CD4-positive, alpha-beta T cell treated with Interleukin-10 for 1 hour (primary cell): ENCODE measurements at regions not wholly inside any gene's neighbourhood (a gene's known extent, or its start where the extent isn't known, plus 50 kb on each side); places are given as distances from the start of the nearest gene placed in this dataset.

Experiments used
- DNase-seq: peaks from one replicate; pipeline ENCODE4 v3.0.0-alpha.2; 2020

DNA sequence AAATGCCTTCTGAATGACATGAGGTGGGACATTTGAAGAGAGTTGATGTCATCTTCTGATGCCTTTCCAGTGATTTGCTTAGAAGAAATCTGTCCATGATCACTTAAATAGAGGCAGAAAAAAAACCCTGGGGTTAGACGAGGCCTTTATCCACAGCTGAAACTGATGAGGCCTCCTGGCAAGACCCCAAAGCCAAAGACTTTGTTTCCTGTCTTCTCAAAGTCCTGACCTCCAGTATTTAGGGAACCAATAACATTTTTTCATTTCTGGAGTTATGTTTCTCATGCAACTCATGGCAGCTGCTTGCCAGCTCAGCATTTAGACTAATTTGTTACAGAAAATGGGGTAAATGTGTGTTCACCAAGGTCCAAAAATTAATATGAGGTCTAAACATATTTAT is 248.0 kb upstream of the PRDM1 start:
- no peak for DNase-seq

DNA sequence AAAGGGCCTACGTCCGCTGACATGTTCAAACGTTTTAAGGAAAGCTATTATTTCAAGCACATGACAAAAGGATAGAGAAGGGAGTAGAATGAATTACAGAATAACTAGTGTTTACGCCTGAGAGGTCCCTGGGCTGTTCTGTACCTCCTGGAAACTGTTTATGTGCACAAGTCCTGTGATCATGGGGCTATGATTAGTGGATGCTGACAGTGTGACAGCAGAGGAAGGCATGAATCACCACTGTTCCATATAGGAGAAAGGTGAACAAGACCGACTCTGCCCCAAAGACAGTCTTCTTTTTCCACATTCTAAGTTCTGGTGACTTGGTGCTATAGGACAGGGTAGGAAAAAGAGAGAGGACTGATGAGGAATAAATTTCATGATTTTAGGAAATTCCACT is 249.2 kb upstream of the PRDM1 start:
- no peak for DNase-seq

DNA sequence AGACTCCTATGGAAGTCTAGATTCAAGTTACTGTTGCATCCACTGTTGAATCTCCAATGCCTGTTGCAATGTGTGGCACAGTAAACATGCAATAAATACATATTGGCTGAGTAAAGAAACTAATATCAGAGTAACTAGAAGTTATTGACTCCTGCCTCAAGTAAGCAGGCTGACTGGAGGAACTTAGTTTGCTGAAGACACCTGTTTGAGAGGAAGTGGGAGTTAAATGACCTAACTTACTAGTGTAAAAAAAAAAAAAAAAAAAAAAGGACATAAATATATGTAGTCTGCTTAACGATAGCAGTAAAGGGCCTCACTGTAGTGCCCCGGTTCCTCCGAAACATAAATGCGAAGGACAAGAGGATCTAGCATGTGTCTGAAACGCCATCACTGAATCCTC is 249.8 kb upstream of the PRDM1 start:
- DNase-seq: no peak

DNA sequence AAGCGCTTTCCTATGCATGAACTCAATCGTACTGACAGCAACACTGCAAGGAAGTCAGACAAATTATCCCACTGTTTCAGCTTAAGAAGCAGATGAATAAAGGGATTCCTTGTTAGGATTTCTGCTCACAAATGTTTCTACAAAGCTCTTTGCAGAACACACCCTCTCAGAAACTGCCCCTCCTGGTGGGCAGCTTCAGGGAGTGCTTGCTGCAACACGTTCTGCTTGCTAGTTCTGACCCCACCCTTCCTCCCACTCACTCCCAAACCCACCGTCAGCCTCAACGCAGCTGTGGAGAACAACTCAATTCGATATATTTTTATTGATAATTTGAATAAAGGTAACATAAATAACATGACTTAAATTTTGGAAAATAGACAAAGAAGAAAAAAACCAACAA is 250.8 kb upstream of the PRDM1 start:
- DNase-seq: peak; percentile 6

DNA sequence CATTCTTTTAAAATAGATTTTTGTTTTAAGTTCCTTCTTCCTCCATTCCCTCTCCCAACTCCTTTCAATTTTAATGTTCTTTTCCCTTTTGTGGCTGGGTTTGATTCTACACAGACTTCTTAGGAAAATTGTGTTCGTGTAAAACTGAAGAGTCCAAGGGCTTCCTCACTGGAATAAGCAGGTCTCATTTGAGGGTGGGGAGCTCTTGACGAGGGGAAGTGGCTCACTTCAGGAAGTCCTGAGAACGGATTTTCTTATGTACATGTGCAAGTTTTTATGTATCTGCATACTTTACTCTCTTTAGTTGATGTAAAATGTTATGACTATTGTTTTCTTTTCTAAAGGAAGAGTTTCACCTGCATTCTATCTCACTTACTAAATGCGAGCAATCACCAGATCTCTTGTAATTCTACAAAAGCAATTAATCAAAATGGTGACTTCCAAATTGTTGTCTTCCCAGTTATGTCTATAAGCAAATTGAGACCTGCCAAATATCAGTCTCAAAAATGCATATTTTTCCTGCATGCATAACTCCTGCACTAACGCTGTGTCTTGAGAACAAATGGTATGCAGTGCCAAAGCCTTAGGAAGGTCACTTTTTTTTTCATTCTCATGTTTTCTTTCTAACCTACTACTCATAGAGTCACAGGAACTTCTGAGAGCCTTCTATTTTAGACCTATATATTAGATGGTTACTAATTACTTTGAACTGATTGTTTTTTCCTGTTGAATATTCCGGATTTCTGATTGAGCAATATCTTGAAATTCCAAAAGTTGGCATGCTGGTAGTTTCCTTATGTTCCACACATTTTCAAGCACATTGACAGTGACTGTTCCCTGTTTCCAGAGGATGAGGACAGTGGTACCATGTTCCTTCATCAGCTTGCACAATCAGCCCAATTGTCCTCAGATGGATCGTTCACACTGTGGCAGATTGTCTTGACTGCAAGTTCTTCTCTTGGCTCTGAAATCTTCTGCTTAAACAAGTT is 251.9 kb upstream of the PRDM1 start:
- no peak for DNase-seq

DNA sequence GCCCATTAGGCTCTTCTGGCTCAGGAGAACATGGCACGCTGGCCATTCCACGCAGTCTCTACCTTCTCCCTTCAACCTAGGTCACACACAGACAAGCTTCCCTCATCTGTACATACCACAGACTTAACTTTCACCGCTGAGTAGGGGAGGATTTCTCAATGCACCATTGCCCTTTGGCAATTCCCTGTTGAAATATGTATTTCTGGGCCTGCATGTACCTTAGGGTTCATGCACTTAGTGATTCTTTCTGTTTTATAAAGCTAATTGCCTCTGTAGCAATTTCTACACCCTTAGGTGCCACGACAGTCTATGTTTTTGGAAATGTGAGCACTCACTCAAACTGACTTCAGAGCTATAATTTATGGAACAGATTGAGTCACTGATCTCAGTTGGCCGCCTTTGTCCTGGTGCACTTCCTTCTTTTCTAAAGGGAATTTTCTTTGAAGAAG is 253.8 kb upstream of the PRDM1 start:
- DNase-seq: no peak

DNA sequence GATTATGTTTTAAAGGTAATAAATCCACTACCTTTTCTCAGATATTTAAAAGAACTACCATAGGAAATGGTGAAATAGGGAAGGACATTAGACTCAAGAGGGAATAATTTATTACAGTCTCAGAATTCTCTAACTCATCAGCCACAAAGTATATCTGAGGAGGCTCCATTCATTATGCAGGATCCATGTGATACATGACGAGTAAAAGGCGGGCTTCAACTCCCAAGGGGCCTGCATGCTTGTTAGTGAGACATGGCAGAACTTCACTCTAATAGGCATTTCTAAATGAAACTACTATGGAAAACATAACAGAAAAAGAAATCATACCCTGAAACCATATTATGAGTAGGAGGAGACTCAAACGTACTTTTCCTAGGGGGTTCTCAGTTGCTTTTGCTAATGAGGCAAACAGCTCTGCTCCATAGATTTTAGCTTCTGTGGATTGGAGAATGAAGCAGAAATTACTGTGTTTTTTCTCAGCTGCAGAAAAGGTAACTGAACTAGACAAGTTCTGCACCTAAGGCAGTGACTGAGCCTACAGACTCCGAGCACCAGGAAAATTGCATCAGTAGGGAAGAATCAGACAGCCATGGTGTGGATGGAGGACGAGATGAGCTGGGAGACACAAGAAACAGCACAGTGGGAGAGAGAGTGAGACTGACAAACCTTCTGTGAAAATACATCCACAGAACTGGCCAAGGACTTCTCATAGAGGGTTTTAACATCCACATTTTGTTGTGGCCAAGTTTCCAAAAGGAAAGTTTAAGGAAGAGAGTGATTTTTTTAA is 254.6 kb upstream of the PRDM1 start:
- DNase-seq: no peak

DNA sequence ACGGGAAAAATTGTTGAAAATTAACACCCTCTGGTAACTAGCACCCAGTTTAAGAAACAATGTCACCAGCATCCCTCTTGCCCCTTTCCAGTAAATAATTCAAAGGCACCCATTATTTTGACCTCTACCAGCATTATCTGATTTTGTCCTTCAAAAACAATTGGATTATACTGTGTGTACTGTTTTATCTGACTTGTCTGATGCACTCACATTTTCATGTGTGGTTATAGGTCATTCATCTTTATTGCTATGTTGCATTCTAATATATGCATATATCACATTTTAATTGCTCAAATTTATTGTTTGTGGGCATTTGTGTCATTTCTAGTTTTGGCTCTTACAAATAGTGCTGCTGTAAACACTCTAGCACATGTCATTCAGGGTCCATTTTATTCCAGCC is 260.9 kb upstream of the PRDM1 start:
- no peak for DNase-seq

DNA sequence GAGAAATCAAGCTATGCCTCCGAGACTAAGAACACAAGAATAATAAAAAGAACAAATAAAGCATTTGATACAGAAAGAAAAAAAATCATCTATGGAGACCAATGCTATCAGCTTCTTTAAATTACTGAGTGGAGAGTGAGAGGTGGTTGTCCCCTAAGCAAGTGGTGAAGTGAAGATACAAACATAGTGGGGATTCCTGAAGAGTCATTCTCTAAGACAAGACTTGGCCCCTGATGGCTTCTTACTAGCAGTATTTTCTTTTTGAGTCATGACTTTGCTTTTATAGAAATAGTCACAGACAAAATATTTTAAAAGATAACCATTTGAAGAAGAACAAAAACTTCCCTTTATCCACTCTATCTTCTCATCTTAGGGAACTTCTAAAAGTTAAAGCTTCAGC is 261.4 kb upstream of the PRDM1 start:
- no peak for DNase-seq

DNA sequence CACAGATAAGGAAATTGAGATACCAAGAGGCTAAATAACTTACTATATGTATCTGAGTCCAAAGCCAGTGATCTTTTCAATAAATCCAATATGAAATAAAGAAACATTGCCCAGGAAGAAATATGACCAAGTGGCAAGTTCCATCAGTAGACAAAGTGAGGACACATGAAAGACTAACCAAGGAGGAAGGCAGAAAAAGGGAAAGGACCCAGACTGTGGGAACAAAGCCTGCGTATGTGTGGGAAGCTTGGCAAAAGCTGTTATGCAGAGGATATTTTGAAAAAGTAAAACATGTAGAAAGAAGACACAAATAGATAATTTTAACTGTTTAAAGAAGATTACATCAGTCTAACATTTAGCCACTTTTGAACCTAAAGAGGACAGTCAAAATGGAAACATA is 264.4 kb upstream of the PRDM1 start:
- no peak for DNase-seq

DNA sequence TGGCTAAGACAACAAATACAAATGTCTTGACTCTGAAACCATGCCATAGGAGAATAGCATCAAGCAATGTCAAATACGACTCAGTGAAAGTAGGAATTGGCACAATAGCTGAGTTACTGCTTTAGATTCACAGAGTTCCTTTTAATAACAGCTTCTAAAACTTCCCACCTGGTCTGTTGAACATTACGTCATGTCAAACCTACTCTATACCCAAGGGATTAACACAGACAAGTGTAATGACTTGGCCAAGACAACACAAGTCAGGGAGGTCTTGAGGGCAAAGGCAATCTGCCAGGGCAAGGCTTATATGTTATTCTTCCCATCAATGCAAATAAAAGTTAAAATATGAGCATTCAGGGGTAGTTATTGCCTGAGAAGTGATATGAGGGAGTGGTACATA is 265.1 kb upstream of the PRDM1 start:
- no peak for DNase-seq

DNA sequence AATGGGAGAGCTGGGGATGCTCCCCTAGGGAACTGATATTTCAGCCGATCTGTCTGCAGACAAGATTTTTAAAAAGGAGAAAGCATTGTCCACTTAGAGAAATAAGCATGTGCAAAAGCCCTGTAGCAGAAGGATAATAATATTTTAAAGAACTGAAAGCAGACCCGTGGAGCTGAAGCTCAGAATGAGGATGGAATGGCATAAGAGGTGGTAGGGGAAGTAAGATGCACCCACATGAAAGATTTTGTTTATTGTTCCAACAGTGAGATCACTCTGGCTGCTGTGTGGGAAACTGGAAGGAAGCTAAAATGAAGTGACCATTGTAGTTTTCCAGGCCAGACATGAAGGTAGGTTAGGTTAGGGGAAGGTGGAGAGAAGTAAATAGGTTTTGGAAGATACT is 266.4 kb upstream of the PRDM1 start:
- no peak for DNase-seq

DNA sequence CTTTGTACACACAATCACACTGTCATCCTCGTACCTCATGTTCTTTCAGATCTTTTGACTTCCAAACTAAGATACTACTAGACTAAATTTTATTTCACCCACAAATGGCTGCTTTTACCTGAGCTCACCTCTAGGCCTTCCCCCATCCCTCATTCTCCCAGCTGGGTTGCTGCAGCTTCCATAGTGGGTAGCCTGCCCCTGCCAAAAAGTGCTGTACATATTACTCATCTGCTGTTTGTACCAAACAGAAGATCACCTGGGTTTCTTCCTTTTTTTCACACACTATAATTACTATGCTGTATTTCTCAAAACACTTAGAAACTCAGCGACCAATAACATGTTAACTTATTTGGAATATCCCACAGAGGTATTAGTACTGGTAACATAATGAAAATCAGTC is 267.6 kb upstream of the PRDM1 start:
- no peak for DNase-seq

DNA sequence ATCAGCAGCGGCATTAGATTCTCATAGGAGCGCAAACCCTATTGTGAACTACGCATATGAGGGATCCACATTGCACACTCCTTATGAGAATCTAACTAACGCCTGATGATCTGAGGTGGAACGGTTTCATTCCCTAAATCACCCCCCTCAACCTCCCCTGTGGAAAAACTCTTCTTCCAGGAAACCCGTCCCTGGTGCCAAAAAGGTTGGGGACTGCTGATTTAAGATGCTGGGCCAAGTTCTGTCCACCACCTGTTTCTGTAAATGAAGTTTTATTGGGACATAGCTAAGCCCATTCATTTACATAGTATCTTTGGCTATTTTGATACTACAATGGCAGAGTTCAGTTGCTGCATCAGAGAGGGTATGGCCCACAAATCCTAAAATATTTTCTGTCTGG is 268.2 kb upstream of the PRDM1 start:
- no peak for DNase-seq

DNA sequence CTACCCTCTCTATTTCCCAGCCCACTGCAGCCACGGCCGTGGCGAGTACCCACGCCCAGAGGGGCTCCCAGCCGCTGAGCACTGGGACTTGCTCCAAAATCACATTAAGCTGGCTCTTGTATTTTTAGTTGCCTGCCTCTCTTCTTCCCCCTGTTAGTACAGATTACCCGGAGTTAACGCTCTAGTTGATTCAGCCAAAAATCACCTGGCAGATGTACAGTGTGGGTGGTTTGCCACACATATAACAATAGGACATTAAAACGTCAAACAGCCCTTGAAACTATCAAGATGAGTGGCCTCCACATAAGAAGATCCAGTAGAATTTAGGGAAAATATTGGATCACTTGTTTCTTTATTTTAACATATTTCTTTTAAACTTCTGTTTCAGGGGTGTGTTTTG is 268.8 kb upstream of the PRDM1 start:
- DNase-seq: no peak

DNA sequence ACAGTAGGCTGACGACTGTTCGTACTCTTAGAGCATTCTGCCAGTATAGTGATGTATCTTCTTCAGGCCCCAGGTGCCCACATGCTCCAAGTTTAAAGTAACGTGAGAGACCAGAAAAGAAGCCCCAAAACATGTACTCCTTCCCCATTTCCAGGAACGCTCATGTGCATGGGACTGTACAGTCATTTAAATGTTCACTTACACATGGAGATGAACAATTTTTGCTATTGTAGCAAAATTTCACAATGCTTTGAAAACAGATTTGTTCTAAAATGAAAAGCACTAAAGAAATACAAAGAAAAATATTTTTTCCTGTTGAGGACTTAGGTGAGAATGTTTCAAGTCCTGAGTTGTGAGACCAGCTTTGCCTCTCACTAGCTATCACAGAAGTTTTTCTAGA is 269.3 kb upstream of the PRDM1 start:
- DNase-seq: no peak

DNA sequence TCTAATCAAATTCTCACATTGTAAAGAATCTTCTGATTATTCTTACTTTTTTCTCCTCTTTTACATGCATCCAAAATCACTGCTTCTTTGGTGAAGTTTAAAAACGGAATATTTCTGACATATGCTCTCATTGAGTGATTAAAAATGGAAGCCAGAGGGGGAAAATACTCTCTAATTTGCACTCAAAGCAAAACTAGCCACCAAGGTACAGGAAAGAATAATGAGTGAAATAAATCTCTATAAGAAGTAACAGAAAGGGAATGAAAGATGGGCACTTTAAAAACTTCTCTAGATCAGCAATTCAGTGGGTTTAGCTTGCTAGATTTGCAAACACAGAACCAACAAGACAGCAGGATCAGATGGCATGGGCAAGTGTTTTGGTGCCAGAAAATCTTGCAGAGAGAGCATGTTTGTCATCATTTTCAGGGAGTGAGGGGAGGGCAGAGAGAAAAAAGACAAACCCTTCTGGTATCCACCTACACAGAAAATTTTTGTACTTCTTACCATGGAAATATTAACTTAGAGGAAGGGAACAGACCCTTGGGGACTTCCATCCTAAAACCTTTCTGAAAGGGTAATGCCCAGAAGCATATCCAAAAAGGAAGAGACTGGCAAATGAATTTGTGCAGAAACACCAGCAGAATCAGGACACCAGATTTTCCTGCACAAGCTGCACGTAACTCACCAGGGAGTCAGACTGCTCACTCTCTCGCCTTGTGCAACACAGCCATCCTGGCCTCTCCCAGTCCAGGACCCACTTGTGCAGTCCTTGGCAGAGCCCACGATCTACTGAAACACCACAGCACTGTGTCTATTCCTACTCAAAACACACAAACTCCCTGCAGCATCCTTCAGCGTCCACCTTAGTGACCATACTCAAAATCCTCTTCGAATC is 270.2 kb upstream of the PRDM1 start:
- no peak for DNase-seq

DNA sequence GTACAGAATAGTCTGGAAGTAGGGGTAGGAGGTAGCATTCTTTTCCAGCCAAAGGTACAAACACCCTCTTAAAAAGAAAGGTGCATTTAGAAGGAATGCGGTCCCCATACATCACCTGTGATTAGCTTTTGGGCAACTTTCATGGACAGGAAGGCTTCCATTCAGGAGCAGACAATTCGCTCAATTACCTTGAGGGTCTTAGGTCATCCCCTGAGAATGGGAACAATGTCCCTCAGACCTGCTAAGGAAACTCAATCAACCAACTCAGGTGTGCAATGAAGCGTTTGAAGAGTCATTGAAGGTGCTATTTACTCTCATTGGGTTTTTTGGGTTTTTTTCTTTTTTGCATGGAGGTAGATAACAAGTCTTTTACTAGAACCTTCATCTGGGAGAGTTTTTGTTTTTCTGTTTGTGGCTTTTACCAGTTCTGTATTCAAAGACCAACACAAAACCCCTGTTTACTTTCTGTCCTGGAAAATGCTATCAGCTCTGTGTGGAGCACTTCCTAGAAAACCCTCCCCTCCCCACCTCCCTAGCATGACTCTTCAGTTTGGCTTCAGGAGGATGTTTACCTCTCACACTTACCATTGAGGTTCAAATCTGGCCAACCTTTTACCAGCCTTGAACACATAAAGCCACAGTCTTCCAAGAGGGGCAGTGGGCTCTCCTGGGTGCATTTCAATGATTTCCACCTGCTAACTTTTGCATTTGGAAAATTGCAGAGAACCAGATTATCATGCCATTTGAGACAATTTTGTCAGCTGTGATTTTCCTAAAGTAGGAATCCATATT is 271.2 kb upstream of the PRDM1 start:
- DNase-seq: no peak

DNA sequence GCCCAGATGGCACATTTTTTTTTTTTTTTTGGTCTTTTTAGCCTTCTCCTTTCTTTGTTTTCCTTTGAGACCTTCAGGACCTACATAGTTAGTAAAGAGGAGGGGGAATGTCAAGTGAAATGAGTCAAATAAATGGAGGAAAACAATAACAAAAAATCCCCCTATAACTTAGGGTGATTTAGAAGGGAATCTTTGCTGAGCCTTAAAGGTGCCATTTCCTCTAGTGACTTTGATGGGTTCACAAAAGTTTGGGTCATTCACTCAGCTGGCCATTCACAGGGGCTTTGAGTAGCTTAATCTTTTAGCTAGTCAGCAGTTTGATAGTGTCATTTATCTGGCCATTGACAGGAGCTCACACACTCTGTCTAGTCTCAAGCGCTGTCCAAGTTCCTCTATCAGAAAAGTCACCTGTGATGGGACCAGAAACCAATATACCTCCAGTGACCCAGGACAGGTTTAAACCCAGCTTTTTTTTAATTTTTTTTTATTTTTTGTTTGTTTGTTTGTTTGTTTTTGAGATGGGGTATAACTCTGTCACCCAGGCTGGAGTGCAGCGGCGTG is 275.1 kb upstream of the PRDM1 start:
- no peak for DNase-seq

DNA sequence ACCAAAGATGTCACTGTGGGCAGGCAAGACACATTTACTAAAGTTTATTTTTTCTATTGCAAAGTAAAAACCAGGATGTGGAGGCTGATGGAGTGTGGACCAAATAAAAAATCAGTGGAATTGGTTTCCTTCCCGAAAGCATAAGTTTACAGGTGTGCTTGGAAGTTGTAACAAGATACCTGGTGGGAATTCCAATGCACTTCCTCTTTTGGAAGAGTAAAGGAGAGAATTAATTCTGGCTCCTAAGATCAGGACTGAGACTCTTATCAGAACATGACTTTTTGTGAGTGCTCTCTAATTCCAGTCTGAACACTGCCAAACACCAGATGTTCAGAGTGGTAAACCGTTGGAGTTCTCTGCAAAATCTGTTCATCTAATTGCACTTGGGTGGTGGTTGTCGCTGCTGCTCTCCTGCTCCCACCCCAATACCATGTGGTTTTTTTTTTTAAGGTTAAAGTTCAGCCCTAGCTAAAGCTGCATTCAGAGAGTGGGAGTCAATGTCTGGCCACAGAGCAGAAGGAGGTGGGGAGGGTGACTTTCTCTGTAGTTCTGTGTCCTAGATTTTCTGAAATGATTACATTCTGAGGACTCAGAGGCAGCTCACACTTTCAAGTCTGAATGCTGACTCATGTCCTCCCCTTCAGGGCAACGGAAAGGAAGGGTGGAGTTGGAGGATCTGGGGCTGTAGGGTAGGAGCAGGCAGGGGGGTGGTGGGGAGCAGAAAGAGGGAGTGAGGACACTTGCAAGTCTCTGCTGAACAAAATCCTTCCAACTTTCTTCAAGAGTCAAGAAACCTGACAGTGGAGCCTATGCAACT is 275.8 kb upstream of the PRDM1 start:
- DNase-seq: peak; percentile 36

DNA sequence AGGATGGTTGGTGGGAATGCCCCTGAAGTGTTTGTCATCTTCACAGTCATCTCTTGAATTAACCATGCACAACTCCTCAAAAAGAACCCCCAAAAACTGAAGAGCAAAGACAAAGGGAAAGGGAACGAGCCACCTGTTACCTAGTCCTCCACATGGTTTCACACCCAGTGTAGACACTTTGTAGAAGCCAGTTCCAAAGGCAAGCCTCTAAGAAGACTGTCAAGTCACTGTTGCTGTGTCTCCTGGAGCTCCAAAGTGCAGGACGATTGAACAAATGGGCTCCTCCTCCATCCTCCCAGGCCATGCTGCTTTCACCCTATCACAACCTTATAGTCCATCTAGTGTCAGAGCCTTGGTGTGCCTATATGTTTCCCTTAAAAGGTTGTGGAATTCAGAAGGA is 277.6 kb upstream of the PRDM1 start:
- DNase-seq: no peak
